ENCODE measurements at regions not wholly inside any gene's neighbourhood (a gene's known extent, or its start where the extent isn't known, plus 50 kb on each side); places are given as distances from the start of the nearest gene placed in this dataset.

DNA sequence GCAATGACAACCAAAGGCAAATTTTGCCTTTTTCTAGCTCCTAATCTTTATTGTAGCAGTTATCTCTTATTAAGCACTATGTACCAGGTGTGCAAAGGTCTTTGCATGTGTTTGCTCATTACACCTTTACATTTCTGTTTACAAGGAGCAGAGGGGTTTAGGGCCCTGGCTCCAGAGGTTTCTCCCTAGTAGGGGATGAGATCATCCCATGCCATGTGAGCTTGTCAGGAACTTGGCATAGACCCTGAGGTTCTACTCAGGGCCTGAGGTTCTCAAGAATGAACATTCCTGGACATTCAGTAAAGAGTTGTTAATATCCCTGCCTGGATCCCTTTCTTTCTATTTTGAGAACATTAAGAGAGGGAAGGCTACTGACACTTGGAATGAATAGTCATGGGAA lies 292.0 kb downstream of the RPAP3 start:
- CTCF ChIA-PET = interaction anchor here (1.5 kb wide), 1 partner anchor 16 kb away, joined by 3 read pairs; no protein-coding TSS in a partner anchor
- POLR2A ChIA-PET (ENCODE audit: unreplicated experiment) = no interaction called here
- no TSS peak for BruUV-seq (replicated peaks)

More for the DNA sequence above, 292.0 kb downstream of the RPAP3 start:
- no peaks in the 10 kb centered on the region for H3K79me1 ChIP-seq (ENCODE audit: low read depth in 1 of 2, low read length in 2 of 2)
- H4K5ac ChIP-seq (ENCODE audit: low read depth, low read length) = no peak overlapping the region
- no peak overlapping the region for H2BK15ac ChIP-seq (ENCODE audit: low read depth, low read length)
- no peak overlapping the region for H2AFZ ChIP-seq (replicated peaks; ENCODE audit: low read length, poor library complexity)
- no peak overlapping the region for H3K56ac ChIP-seq (ENCODE audit: extremely low read depth, insufficient read depth, low read length)
- H2BK5ac ChIP-seq (ENCODE audit: low read depth, low read length, poor library complexity, severe bottlenecking) = no peak overlapping the region
- no peak overlapping the region for H3K4me2 ChIP-seq (ENCODE audit: low read depth, low read length)
- H3K18ac ChIP-seq (ENCODE audit: low read depth, low read length) = no peak overlapping the region
- H3K14ac ChIP-seq (replicated peaks; ENCODE audit: low read depth, low read length) = no peak overlapping the region
- no peaks in the 10 kb centered on the region for H3K9me3 ChIP-seq (ENCODE audit: control insufficient read depth, insufficient read depth, low read length)
- no peak overlapping the region for H2AK9ac ChIP-seq (replicated peaks; ENCODE audit: low read depth, low read length, poor library complexity)
- H3K4ac ChIP-seq (ENCODE audit: low read depth, low read length) = no peak overlapping the region
- H3K36me3 ChIP-seq (ENCODE audit: control insufficient read depth, insufficient read depth, low read length) = no peaks in the 10 kb centered on the region
- no peak overlapping the region for H2BK20ac ChIP-seq (ENCODE audit: low read depth, low read length)
- peak; percentile 58 for DNase-seq
- no peaks in the 10 kb centered on the region for H4K20me1 ChIP-seq (ENCODE audit: insufficient read depth, low read length)
- H3K4me1 ChIP-seq (ENCODE audit: control insufficient read depth, insufficient read depth, low read length) = peaks cover 2% of the 10 kb centered on the region
- peak; percentile 32; the same call in 1 of the 2 replicates for ATAC-seq (ENCODE audit: low read depth)
- no peak overlapping the region for H2BK120ac ChIP-seq (ENCODE audit: low read depth, low read length)
- no peak overlapping the region for H4K91ac ChIP-seq (ENCODE audit: insufficient read depth, low read depth, low read length)
- no peak overlapping the region for H3K27ac ChIP-seq (ENCODE audit: insufficient read depth, low read length)
- no peak overlapping the region for H2AK5ac ChIP-seq (ENCODE audit: low read depth, low read length)
- TF ChIP-seq CEBPB (IDR thresholded peaks at IDR 0.05; ENCODE audit: low read depth, low read length) (no peak), MXI1 (IDR thresholded peaks at IDR 0.05; ENCODE audit: borderline replicate concordance, low read depth, low read length) (no peak), RFX5 (IDR thresholded peaks at IDR 0.05; ENCODE audit: low read depth, low read length) (no peak), POLR2A (IDR thresholded peaks at IDR 0.05; ENCODE audit: low read depth, low read length) (no peak), MAFK (IDR thresholded peaks at IDR 0.05; ENCODE audit: low read depth, low read length) (no peak), FOS (IDR thresholded peaks at IDR 0.05; ENCODE audit: low read depth, low read length) (no peak), SMC3 (IDR thresholded peaks at IDR 0.05; ENCODE audit: low read depth, low read length) (no peak), NFE2L2 (IDR thresholded peaks at IDR 0.05; ENCODE audit: low read depth, low read length) (no peak), USF2 (IDR thresholded peaks at IDR 0.05; ENCODE audit: low read depth, low read length) (no peak)
- TF ChIP-seq, protein P1, sequence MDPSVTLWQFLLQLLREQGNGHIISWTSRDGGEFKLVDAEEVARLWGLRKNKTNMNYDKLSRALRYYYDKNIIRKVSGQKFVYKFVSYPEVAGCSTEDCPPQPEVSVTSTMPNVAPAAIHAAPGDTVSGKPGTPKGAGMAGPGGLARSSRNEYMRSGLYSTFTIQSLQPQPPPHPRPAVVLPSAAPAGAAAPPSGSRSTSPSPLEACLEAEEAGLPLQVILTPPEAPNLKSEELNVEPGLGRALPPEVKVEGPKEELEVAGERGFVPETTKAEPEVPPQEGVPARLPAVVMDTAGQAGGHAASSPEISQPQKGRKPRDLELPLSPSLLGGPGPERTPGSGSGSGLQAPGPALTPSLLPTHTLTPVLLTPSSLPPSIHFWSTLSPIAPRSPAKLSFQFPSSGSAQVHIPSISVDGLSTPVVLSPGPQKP (IDR thresholded peaks at IDR 0.05; ENCODE audit: borderline replicate concordance, low read depth, low read length) = no peak
- H3K27me3 ChIP-seq (ENCODE audit: control insufficient read depth, insufficient read depth, low read length) = peaks cover 8% of the 10 kb centered on the region
- no peaks in the 10 kb centered on the region for H3K9me1 ChIP-seq (ENCODE audit: insufficient read depth, low read length)
- no peak overlapping the region for H3K23ac ChIP-seq (ENCODE audit: low read depth, low read length)
- H3K4me3 ChIP-seq (ENCODE audit: insufficient read depth, low read depth, low read length) = no peak overlapping the region
- intact Hi-C loops (cut with micrococcal nuclease) (no loop called here), in situ Hi-C loops (cut with MboI; ENCODE audit: low sequenced_read_pairs) (no loop called here), dilution Hi-C loops (cut with HindIII; ENCODE audit: low sequenced_read_pairs, unreplicated experiment) (no loop called here)
- H3K9ac ChIP-seq (ENCODE audit: low read depth, low read length) = no peak overlapping the region
- H4K8ac ChIP-seq (ENCODE audit: low read depth in 2 of 2, low read length in 2 of 2) = no peak overlapping the region
